OCI-M2 (cell line): ENCODE measurements at regions not wholly inside any gene's neighbourhood (a gene's known extent, or its start where the extent isn't known, plus 50 kb on each side); places are given as distances from the start of the nearest gene placed in this dataset.

ENCODE experiments used
- DNase-seq: peaks from one replicate; lab custom pipeline; 2025; ENCODE audit not compliant: unreplicated experiment; lab: John Stamatoyannopoulos, UW

GRCh38 chr2:40760071-40760666, 308.3 kb upstream of the SLC8A1 start:
- no peak for DNase-seq

DNA sequence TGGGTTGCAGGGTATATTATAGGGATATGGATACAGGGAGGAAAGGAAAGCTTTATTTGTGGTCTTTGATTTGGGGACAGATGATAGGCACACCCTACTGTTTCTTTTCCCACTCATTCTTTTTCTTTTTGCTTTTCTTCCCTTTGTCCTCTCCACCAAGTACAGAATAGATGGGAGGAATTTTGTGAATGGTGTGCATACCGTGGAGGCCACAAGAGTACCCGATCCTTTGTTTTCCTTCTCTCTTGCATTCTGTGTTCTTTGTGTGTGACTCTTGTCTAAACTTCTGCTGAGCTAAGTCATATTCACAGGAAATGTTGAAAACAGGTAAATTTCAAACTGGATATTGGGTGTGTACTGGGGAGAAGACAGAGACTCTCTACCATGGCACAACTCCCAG, 321.4 kb upstream of the SLC8A1 start:
- no peak for DNase-seq

- DNase-seq, result no peak
Observed at GRCh38 chr2:40783704-40784103, 331.8 kb upstream of the SLC8A1 start.

DNA sequence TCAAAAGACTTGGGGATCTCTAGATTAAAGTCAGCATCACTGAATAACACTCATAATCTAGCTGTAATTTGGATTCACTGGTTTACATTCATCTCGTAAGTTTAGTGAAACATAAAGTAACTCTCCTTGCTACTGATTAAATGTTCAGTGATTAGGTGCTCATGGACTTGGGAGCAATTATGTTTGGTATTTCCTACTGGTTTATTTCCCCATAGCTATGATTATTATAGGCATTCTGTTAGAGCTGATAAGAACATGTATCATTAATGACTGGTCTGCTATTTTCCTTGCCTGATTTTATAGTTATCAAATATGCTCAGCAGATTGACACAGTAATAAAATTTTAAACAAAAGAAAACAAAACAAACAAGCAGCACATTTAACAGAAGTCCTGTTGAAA, 334.7 kb upstream of the SLC8A1 start:
- no peak for DNase-seq

- DNase-seq, result no peak
Observed at GRCh38 chr2:40797120-40797519, 345.2 kb upstream of the SLC8A1 start.

DNA sequence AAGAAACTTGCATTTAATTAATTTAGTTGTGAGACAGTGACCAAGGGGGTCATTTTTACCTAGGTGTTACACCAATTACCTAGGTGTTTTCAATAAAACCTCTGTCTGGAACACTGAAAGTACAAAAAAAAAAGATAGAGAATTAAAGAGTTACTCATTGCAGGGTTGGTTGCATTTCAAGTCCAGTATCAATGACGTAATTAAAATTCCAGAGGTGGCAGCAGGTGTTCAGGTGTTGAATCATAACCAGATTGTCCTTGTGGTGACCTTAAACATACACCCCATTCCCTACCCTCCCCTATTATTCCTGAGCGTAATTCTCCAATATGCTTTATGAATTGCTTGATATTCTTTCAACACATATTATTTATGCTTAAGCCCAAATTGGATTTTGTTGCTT, 352.0 kb upstream of the SLC8A1 start:
- DNase-seq, result no peak

- no peak for DNase-seq
Observed at GRCh38 chr2:40809156-40809555, 357.3 kb upstream of the SLC8A1 start.

GRCh38 chr2:40814616-40815015, 362.7 kb upstream of the SLC8A1 start:
- no peak for DNase-seq

DNA sequence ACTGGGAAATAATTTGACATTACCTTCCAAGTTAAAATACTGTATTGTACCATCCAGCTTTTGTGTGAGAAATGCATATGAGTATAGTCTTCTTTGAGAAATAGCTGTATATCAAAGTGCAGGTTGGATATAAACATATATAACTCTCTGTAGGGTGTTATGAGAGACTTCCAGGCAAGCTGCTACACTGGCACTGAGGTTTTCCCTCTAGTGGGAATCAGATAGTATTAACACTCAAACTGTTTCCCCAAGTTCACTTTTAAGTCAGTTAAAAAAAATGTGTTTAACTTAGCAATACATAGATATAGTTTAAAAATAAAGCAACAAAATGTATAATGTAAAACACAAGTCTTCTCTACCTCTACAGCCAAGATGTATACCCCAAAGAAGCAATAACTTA, 368.4 kb upstream of the SLC8A1 start:
- no peak for DNase-seq

DNA sequence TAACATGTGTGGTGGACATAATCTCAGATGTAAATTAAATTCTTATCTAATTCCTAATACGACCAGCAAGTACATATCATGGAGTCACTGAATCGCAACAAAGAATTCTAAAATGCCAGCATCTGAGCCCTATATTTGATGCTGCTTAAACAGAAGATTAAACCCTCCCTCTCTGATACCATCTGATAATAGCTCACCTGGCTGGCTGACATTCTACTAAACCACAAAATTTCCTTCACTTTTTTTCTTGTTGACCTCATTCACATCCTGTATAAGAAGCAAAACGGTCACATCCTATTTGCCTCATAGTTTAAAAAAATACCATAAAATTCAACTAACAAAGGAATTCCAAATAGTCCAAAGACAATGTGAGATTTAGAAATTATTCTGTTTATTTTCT, 371.6 kb upstream of the SLC8A1 start:
- DNase-seq, result no peak

- DNase-seq, result no peak
Observed at GRCh38 chr2:40824278-40824677, 372.4 kb upstream of the SLC8A1 start.

- DNase-seq, result no peak
Observed at GRCh38 chr2:40827392-40827791, 375.5 kb upstream of the SLC8A1 start.

DNA sequence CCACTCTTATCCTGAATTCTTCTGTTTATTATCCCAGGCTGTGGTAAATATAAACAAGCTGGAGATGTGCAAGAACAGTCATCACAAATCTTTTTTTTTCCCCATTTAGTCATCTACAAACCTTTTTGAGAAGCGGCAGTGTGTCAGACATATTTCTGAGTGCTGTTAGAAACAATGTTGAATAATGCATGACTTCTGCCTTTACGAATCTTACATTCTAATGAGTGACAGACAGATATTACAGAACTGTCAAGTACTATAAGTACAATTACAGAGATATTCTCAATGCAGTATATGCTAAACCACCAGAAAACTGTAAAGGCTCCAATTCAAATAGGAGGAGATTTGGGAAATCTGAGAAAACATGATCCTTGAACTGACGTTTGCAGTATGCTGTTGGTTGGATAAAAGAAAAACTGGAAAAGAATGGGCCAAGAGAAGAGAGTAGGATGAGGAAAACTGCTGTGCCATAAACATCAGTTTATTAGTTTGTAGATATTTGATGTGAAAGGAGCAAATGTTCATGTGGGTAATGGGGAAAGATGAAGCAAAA, 379.5 kb upstream of the SLC8A1 start:
- DNase-seq, result no peak

- DNase-seq, result no peak
Observed at GRCh38 chr2:40841856-40842255, 390.0 kb upstream of the SLC8A1 start.

GRCh38 chr2:40844353-40845277, 392.7 kb upstream of the SLC8A1 start:
- DNase-seq, result no peak

DNA sequence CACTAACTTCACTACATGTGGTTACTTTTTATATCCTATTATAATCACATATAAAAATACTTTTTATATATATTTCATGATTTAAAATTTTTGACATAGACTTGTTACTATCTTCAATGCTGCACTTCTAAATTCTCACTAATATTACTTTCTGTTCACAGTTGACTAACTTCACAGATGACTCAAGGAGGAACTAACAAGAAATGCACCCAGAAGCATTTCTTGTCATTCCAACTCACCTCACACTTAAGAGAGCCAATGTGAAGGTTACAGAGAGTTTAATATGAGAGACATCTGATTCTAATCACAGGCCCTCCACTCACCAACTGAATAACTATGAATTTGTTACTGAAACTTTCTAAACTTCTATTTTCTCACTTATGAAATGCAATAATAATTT, 399.8 kb upstream of the SLC8A1 start:
- DNase-seq, result no peak

DNA sequence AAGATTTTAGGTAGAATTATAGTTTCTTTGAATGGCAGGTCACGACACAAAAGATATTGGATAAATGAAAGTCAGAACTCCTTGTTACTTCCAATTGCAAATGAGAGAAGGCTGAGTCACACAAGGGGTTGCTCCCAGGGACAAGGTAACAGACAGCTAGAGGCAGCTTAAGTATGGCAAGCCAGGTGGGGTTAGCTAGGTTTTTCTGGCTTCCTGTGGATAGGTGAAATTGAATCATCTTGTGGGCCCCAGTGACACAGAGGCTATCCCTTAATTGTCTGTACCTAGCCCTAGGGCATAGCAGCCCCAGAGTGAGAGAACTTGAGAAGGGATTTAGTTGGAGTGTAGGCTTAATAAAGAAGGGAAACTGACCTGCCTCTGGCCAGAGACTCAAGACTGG, 407.7 kb upstream of the SLC8A1 start:
- no peak for DNase-seq

DNA sequence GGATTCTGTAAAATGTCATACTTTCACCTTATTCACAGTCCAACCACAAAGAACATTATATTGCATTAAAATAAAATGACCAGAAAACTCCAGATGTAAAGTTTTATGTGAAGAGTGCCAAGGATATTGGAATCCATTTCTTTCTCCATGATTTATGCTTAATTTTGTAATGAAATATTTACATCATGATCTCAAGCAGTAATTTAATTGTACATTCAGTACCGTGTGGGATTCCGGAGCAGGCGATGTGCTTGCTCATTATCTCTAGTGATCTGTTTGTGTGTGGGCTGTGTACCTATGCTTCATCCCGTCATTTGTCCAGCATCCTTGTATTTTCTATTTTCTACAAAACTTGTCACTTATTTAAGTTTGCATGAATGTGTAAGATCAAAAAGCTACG, 415.9 kb upstream of the SLC8A1 start:
- no peak for DNase-seq

GRCh38 chr2:40872580-40872979, 420.7 kb upstream of the SLC8A1 start:
- no peak for DNase-seq

GRCh38 chr2:40874380-40874779, 422.5 kb upstream of the SLC8A1 start:
- DNase-seq, result no peak

- DNase-seq, result no peak
Observed at GRCh38 chr2:40877734-40878288, 425.9 kb upstream of the SLC8A1 start.

DNA sequence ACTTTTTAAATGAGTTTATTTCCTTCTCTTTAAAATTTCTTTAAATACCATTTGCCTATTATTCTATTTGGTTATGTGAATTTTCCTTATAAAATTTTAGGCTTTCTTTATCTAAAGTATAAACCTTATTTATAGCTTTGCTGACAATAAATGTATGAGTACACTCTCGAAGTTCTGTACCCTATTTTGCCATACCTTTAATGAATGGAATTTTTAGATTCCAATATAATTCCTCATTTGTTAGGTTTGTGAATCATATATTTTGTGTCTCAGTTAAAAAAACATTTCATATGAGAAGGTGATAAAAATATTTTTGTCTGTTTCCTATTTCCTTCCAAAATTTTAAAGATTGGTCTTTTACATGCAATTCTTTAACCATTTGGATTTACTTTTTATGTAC, 427.4 kb upstream of the SLC8A1 start:
- no peak for DNase-seq
